Mucosa of descending colon (tissue), 3 donors: ENCODE measurements at regions not wholly inside any gene's neighbourhood (a gene's known extent, or its start where the extent isn't known, plus 50 kb on each side); places are given as distances from the start of the nearest gene placed in this dataset.

Experiments
- ATAC-seq: fragments of 200-7000 bp; cut with Tn5 transposase; one replicate; pipeline ENCODE4 v1.9.1; 2020; ENCODE audit warnings: mild to moderate bottlenecking, moderate library complexity
- DNase-seq, 3 donors: peaks; one replicate each; pipeline ENCODE4 v3.0.0-alpha.2; 2020
- H3K36me3 ChIP-seq: fragments of 200-600 bp; one replicate; pipeline ENCODE4 v1.8.0; 2021; ENCODE audit warnings: low read depth, mild to moderate bottlenecking
- H3K4me1 ChIP-seq: fragments of 200-600 bp; one replicate; pipeline ENCODE4 v1.8.0; 2021; ENCODE audit warnings: low read depth, mild to moderate bottlenecking
- H3K4me3 ChIP-seq: fragments of 200-600 bp; one replicate; pipeline ENCODE4 v1.8.0; 2021; ENCODE audit warnings: mild to moderate bottlenecking
- H3K9me3 ChIP-seq: fragments of 200-600 bp; one replicate; pipeline ENCODE4 v1.8.0; 2021; ENCODE audit warnings: mild to moderate bottlenecking
- CTCF ChIP-seq: fragments of 200-600 bp; IDR thresholded peaks from one replicate; pipeline ENCODE4 v1.8.0; 2022; ENCODE audit warnings: antibody characterized with exemption, mild to moderate bottlenecking
- intact Hi-C, 2 donors: fragments of 100-400 bp; cut with DNase I in 1 of 2; cut with micrococcal nuclease in 1 of 2; formaldehyde crosslinking; loops; one replicate each; pipeline versions ENCODE4 v1.11.0 to v1.11.1; 2022; cut with DNase I, micrococcal nuclease
- donor health status: DM: no; HTN: no; CAD: no; lungs with moderate emphysema.
- donor health status: DM: no; HTN: no; CAD: no.
- donor health status: DM: no; HTN: yes; CAD: no.

- DNase-seq: no peak
Observed at GRCh38 chr2:64367444-64368232, 86.3 kb upstream of the LGALSL start.

GRCh38 chr2:64369706-64370105 lies 84.3 kb upstream of the LGALSL start:
- H3K9me3 ChIP-seq: no peaks in the 10 kb centered on the region
- no peak overlapping the region for H3K4me3 ChIP-seq
- no peak for TF ChIP-seq CTCF
- DNase-seq (no peak), ATAC-seq (no peak)
- intact Hi-C loops: no loop called here
- H3K4me1 ChIP-seq: no peaks in the 10 kb centered on the region
- H3K36me3 ChIP-seq: no peaks in the 10 kb centered on the region

More at GRCh38 chr2:64367444-64368232, 86.3 kb upstream of the LGALSL start:
- Histone ChIP-seq H3K4me1 (no peaks in the 10 kb centered on the region), H3K9me3 (no peaks in the 10 kb centered on the region), H3K4me3 (no peak overlapping the region), H3K36me3 (no peaks in the 10 kb centered on the region)
- intact Hi-C loops: no loop called here
- ATAC-seq: no peak
- no peak for TF ChIP-seq CTCF

GRCh38 chr2:64371727-64372126 lies 82.2 kb upstream of the LGALSL start:
- no peak for TF ChIP-seq CTCF
- intact Hi-C loops: no loop called here
- no peak for DNase-seq
- Histone ChIP-seq H3K4me3 (no peak overlapping the region), H3K36me3 (no peaks in the 10 kb centered on the region), H3K9me3 (no peaks in the 10 kb centered on the region), H3K4me1 (peaks cover 3% of the 10 kb centered on the region)
- peak; percentile 51 for ATAC-seq

GRCh38 chr2:64374686-64375085 lies 79.3 kb upstream of the LGALSL start:
- ATAC-seq: no peak
- Histone ChIP-seq H3K9me3 (no peaks in the 10 kb centered on the region), H3K4me3 (no peak overlapping the region), H3K36me3 (no peaks in the 10 kb centered on the region), H3K4me1 (peaks cover 6% of the 10 kb centered on the region)
- TF ChIP-seq CTCF: no peak
- no peak for DNase-seq
- intact Hi-C loops: no loop called here

- peak; percentile 90 for ATAC-seq
- no peak for TF ChIP-seq CTCF
- Histone ChIP-seq H3K9me3 (no peaks in the 10 kb centered on the region), H3K4me3 (no peak overlapping the region), H3K36me3 (no peaks in the 10 kb centered on the region), H3K4me1 (peaks cover 6% of the 10 kb centered on the region)
- intact Hi-C loops: no loop called here
- peak in 1 of 3 donors; percentile 25 for DNase-seq
Observed at GRCh38 chr2:64376926-64377325, 77.0 kb upstream of the LGALSL start.
